SK-N-SH (cell line): ENCODE measurements at regions not wholly inside any gene's neighbourhood (a gene's known extent, or its start where the extent isn't known, plus 50 kb on each side); places are given as distances from the start of the nearest gene placed in this dataset.

Source experiments
- CTCF ChIA-PET: fragments of 300-600, 350-600 bp; formaldehyde crosslinking; extraction: SDS; loops from one replicate; lab custom pipeline; 2021; lab: Yijun Ruan, JAX
- POLR2A ChIA-PET: fragments of 350-600 bp; sonication (Branson Sonifier 250); formaldehyde crosslinking; extraction: SDS; loops from one replicate; lab custom pipeline; 2020; ENCODE audit warnings: antibody characterized with exemption, inconsistent platforms; lab: Yijun Ruan, JAX
- DNase-seq: peaks from one replicate; pipeline ENCODE4 v3.0.0; 2012
- H2AFZ ChIP-seq: fragments of 200-600 bp; sonication (generic); 2 replicates; pipeline ENCODE4 v1.8.1; 2016; ENCODE audit warnings: antibody characterized with exemption, mild to moderate bottlenecking, low read depth
- H3F3A ChIP-seq: fragments of 200-600 bp; sonication (generic); replicated peaks from 2 replicates; pipeline ENCODE3; 2016; ENCODE audit warnings: antibody characterized with exemption, mild to moderate bottlenecking; ENCODE audit not compliant: insufficient read depth
- H3K27ac ChIP-seq, 2 experiments: fragments of 200-500 bp in 1 of 2; fragments of 200-600 bp in 1 of 2; sonication (Bioruptor generic) in 1 of 2; sonication (generic), shearing (Covaris generic) in 1 of 2; 2 replicates each; pipeline versions ENCODE4 v1.5.1 to v1.6.1; 2014 to 2016; ENCODE audit warnings: low read depth in 2 of 2, inconsistent platforms in 1 of 2, low read length in 1 of 2, mild to moderate bottlenecking in 1 of 2, mixed read lengths in 1 of 2
- H3K27me3 ChIP-seq: fragments of 200-600 bp; sonication (generic), shearing (Covaris generic); 2 replicates; pipeline ENCODE4 v1.6.1; 2016; ENCODE audit warnings: mixed run types; ENCODE audit not compliant: insufficient read depth
- H3K36me3 ChIP-seq, 2 experiments: fragments of 200-500 bp in 1 of 2; fragments of 200-600 bp in 1 of 2; sonication (Bioruptor generic) in 1 of 2; sonication (generic) in 1 of 2; replicated peaks in 1 of 2; 2 replicates each; pipeline versions ENCODE3 to v1.5.1; 2014 to 2016; ENCODE audit warnings: low read length in 1 of 2, mild to moderate bottlenecking in 1 of 2; ENCODE audit not compliant: insufficient read depth in 2 of 2, control insufficient read depth in 1 of 2
- H3K4me1 ChIP-seq, 2 experiments: fragments of 200-500 bp in 1 of 2; fragments of 200-600 bp in 1 of 2; sonication (Bioruptor generic) in 1 of 2; sonication (generic), shearing (Covaris generic) in 1 of 2; 2 replicates each; pipeline versions ENCODE4 v1.5.1 to v1.6.1; 2014 to 2016; ENCODE audit warnings: low read depth in 1 of 2, low read length in 1 of 2, mixed run types in 1 of 2; ENCODE audit not compliant: insufficient read depth in 2 of 2, control insufficient read depth in 1 of 2
- H3K4me2 ChIP-seq: fragments of 200-600 bp; sonication (generic), shearing (Covaris generic); 2 replicates; pipeline ENCODE4 v1.6.1; 2017; ENCODE audit warnings: mixed run types
- H3K4me3 ChIP-seq, 2 experiments: fragments of 200-500 bp in 1 of 2; fragments of 200-600 bp in 1 of 2; sonication (Bioruptor generic) in 1 of 2; sonication (generic), shearing (Covaris generic) in 1 of 2; 2 replicates each; pipeline versions ENCODE4 v1.5.1 to v1.8.1; 2014 to 2016; ENCODE audit warnings: low read depth in 2 of 2, inconsistent platforms in 1 of 2, low read length in 1 of 2, mild to moderate bottlenecking in 1 of 2, mixed read lengths in 1 of 2, moderate library complexity in 1 of 2
- H3K79me2 ChIP-seq: fragments of 200-600 bp; sonication (generic); 2 replicates; pipeline ENCODE4 v1.8.1; 2017; ENCODE audit warnings: mild to moderate bottlenecking; ENCODE audit not compliant: insufficient read depth
- H3K9ac ChIP-seq: fragments of 200-600 bp; sonication (generic); 2 replicates; pipeline ENCODE4 v1.6.1; 2017; ENCODE audit warnings: mixed run types
- H3K9me2 ChIP-seq: fragments of 200-600 bp; sonication (generic); 2 replicates; pipeline ENCODE4 v1.6.1; 2017; ENCODE audit warnings: mixed run types
- H3K9me3 ChIP-seq: fragments of 200-600 bp; sonication (generic); 2 replicates; pipeline ENCODE4 v1.6.1; 2017; ENCODE audit warnings: mixed run types, mild to moderate bottlenecking, moderate library complexity
- H4K20me1 ChIP-seq: fragments of 200-600 bp; sonication (generic); 2 replicates; pipeline ENCODE4 v1.6.1; 2017; ENCODE audit warnings: mild to moderate bottlenecking, mixed run types; ENCODE audit not compliant: insufficient read depth
- CTCF ChIP-seq: fragments of 200-600 bp; sonication (generic); IDR thresholded peaks from 2 replicates; pipeline ENCODE4 v1.6.1; 2017; ENCODE audit warnings: antibody characterized with exemption, mild to moderate bottlenecking, moderate library complexity
- FOXM1 ChIP-seq: IDR thresholded peaks from 2 replicates; pipeline ENCODE4 v1.4.0; 2012; ENCODE audit warnings: low read depth, mild to moderate bottlenecking
- PBX3 ChIP-seq: IDR thresholded peaks from 2 replicates; pipeline ENCODE4; 2012
- RAD21 ChIP-seq: IDR thresholded peaks from 2 replicates; pipeline ENCODE4 v1.6.1; 2012; ENCODE audit warnings: mild to moderate bottlenecking, low read length
- RXRA ChIP-seq: IDR thresholded peaks from 2 replicates; pipeline ENCODE4 v1.4.0; 2012; ENCODE audit warnings: low read depth, mild to moderate bottlenecking, borderline replicate concordance
- SMC3 ChIP-seq: IDR thresholded peaks from 2 replicates; pipeline ENCODE4 v1.6.1; 2012; ENCODE audit warnings: low read depth, low read length, improper control_type of control experiment
- TAF1 ChIP-seq: IDR thresholded peaks from 2 replicates; pipeline ENCODE4 v1.6.1; 2012; ENCODE audit warnings: low read depth, mild to moderate bottlenecking, low read length, moderate library complexity, borderline replicate concordance
- TCF12 ChIP-seq: IDR thresholded peaks from 2 replicates; pipeline ENCODE4 v1.4.0; 2012
- YY1 ChIP-seq: IDR thresholded peaks from 2 replicates; pipeline ENCODE4 v1.4.0; 2012; ENCODE audit warnings: low read depth, mild to moderate bottlenecking
- WGBS: methylation state at CpG from one replicate; pipeline ENCODE4 v1.1.6; 2017; ENCODE audit warnings: low lambda C conversion rate; 5-methylcytosine and 5-hydroxymethylcytosine counted together
- TF ChIP-seq, protein P1 (sequence below): IDR thresholded peaks from 2 replicates; pipeline ENCODE4 v1.6.1; 2012; ENCODE audit warnings: mild to moderate bottlenecking, low read depth, low read length, moderate library complexity

DNA sequence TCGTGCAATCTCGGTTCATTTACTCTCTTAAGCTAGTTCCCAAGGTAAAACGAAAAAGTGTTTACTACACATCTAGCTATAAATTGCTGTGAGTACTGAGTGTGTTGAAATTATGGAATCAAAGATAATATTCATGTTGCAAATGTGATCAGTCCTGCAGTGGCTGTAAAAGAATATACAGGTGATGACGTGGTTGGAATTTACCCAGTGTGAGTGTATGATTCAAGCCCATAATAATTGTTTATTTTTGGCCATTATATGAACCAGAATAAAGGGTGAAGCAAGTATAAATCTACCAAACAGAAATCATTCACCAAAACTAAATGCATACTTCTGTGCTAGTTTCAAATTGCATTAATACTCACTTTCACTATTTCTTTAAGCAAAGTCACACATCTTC lies 1363.6 kb upstream of the CHAC2 start (continued):
- no peak for TF ChIP-seq RAD21
- TF ChIP-seq TAF1 = no peak
- TF ChIP-seq YY1 = no peak
- no peak for TF ChIP-seq PBX3
- TF ChIP-seq CTCF = no peak

DNA sequence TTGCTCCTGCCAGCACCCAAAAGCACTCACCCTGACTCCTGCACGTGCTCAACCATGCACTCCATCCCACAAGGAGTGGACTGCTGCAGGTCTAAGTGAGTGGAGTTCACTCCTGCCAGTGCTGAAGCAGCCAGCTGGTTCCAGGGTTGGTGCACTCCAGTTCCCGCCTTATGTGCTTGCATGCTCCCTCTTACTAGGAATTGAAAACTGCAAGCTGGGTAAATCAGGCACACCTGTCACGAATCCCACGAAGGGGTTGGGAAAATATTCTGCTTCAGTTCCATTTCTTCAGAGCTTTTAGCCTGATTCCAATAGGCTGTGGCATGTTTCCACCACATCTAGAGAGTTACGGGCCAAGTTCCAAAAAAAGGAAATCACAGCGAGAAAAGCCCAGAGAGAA lies 1365.5 kb upstream of the CHAC2 start:
- H4K20me1 ChIP-seq = no peaks in the 10 kb centered on the region
- POLR2A ChIA-PET = no interaction called here
- H3K79me2 ChIP-seq = no peaks in the 10 kb centered on the region
- 19% methylated on average over 6 of the region's 6 CpGs for WGBS
- H3F3A ChIP-seq = no peaks in the 10 kb centered on the region
- no peaks in the 10 kb centered on the region for H3K27me3 ChIP-seq
- no peak overlapping the region for H2AFZ ChIP-seq
- H3K9me3 ChIP-seq = no peaks in the 10 kb centered on the region
- no peak overlapping the region for H3K27ac ChIP-seq
- H3K9me2 ChIP-seq = no peaks in the 10 kb centered on the region
- no peaks in the 10 kb centered on the region; a peak in 1 of 4 replicates for H3K4me1 ChIP-seq
- H3K36me3 ChIP-seq = no peaks in the 10 kb centered on the region
- CTCF ChIA-PET = no interaction called here
- no peak overlapping the region for H3K4me3 ChIP-seq
- no peak overlapping the region for H3K9ac ChIP-seq
- DNase-seq = no peak
- TF ChIP-seq, protein P1, sequence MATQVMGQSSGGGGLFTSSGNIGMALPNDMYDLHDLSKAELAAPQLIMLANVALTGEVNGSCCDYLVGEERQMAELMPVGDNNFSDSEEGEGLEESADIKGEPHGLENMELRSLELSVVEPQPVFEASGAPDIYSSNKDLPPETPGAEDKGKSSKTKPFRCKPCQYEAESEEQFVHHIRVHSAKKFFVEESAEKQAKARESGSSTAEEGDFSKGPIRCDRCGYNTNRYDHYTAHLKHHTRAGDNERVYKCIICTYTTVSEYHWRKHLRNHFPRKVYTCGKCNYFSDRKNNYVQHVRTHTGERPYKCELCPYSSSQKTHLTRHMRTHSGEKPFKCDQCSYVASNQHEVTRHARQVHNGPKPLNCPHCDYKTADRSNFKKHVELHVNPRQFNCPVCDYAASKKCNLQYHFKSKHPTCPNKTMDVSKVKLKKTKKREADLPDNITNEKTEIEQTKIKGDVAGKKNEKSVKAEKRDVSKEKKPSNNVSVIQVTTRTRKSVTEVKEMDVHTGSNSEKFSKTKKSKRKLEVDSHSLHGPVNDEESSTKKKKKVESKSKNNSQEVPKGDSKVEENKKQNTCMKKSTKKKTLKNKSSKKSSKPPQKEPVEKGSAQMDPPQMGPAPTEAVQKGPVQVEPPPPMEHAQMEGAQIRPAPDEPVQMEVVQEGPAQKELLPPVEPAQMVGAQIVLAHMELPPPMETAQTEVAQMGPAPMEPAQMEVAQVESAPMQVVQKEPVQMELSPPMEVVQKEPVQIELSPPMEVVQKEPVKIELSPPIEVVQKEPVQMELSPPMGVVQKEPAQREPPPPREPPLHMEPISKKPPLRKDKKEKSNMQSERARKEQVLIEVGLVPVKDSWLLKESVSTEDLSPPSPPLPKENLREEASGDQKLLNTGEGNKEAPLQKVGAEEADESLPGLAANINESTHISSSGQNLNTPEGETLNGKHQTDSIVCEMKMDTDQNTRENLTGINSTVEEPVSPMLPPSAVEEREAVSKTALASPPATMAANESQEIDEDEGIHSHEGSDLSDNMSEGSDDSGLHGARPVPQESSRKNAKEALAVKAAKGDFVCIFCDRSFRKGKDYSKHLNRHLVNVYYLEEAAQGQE = no peak
- no peak for TF ChIP-seq PBX3
- no peak for TF ChIP-seq TCF12
- TF ChIP-seq SMC3 = no peak
- no peak for TF ChIP-seq FOXM1
- no peak for TF ChIP-seq CTCF
- no peak for TF ChIP-seq RXRA
- H3K4me2 ChIP-seq = no peak overlapping the region
